ENCODE measurements at regions not wholly inside any gene's neighbourhood (a gene's known extent, or its start where the extent isn't known, plus 50 kb on each side); places are given as distances from the start of the nearest gene placed in this dataset.

DNA sequence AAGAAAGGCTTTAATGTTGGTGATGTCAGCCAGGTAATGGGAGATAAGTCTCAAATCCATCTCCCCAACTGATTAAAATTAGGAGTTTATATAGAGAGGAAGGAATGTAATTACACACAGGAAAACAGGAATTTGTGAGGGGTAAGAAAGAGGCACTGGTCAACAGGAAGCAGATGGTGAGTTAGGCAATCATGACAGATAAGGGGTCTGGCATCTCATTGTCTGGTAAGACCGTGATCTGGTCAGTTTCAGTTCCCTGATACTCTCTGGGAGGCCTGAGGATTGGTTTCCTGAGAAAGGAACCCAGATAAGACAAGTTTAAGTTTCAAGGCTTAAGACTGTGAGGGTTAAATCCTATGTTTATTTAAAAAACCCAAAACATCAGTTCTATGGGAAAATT lies 414.7 kb upstream of the ARRDC4 start:
- no peak overlapping the region for H3K27ac ChIP-seq
- no peaks in the 10 kb centered on the region for H3K9me3 ChIP-seq
- H3K4me1 ChIP-seq (ENCODE audit: control insufficient read depth in 1 of 2, insufficient read depth in 1 of 2, low read depth in 1 of 2, low read length in 1 of 2), result no peaks in the 10 kb centered on the region
- no peak overlapping the region for H3K4me3 ChIP-seq (ENCODE audit: low read depth in 1 of 2, low read length in 1 of 2)
- TF ChIP-seq, protein P1, sequence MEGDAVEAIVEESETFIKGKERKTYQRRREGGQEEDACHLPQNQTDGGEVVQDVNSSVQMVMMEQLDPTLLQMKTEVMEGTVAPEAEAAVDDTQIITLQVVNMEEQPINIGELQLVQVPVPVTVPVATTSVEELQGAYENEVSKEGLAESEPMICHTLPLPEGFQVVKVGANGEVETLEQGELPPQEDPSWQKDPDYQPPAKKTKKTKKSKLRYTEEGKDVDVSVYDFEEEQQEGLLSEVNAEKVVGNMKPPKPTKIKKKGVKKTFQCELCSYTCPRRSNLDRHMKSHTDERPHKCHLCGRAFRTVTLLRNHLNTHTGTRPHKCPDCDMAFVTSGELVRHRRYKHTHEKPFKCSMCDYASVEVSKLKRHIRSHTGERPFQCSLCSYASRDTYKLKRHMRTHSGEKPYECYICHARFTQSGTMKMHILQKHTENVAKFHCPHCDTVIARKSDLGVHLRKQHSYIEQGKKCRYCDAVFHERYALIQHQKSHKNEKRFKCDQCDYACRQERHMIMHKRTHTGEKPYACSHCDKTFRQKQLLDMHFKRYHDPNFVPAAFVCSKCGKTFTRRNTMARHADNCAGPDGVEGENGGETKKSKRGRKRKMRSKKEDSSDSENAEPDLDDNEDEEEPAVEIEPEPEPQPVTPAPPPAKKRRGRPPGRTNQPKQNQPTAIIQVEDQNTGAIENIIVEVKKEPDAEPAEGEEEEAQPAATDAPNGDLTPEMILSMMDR (IDR thresholded peaks at IDR 0.05), result no peak
- H3K36me3 ChIP-seq, result no peaks in the 10 kb centered on the region
- H3K27me3 ChIP-seq, result no peaks in the 10 kb centered on the region

DNA sequence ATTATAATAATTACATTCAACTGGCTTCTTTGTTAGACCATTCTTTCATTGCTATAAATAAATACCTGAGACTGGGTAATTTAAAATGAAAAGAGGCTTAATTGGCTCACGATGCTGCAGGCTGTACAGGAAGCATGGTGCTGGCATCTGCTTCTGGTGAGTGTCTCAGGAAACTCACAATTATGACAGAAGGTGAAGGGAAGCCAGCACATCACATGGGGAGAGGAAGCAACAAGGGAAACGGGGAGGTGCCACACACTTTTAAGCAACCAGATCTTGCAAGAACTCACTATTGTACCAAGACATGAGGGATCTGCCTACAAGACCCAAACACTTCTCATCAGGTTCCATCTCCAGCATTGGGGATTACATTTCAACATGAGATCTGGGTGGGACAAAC lies 413.1 kb upstream of the ARRDC4 start:
- Histone ChIP-seq H3K9me3 (no peaks in the 10 kb centered on the region), H3K4me1 (ENCODE audit: control insufficient read depth in 1 of 2, insufficient read depth in 1 of 2, low read depth in 1 of 2, low read length in 1 of 2) (no peaks in the 10 kb centered on the region), H3K27me3 (no peaks in the 10 kb centered on the region), H3K27ac (no peak overlapping the region), H3K4me3 (ENCODE audit: low read depth in 1 of 2, low read length in 1 of 2) (no peak overlapping the region), H3K36me3 (no peaks in the 10 kb centered on the region)
- TF ChIP-seq, protein P1 (IDR thresholded peaks at IDR 0.05), result no peak

DNA sequence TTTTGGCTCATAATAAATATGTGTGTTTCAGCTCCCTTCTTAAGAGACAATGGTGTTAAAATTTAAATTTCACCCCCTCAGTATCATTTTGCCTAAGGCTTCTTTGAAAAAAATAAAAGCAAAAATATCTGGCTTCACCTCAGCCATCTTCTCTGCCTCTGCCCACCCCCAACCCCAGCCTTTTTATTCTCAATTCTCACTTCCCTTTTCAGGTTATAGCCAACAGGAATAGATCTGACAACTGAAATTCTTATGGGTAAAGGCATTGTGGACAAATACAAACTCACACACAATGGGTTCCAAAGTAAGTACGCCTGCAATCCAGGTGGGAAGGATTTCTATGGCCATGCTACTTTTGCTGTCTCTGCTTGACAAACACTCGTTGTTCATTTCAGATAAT lies 399.0 kb upstream of the ARRDC4 start:
- Histone ChIP-seq H3K27me3 (no peaks in the 10 kb centered on the region), H3K27ac (no peak overlapping the region), H3K36me3 (no peaks in the 10 kb centered on the region), H3K4me1 (ENCODE audit: control insufficient read depth in 1 of 2, insufficient read depth in 1 of 2, low read depth in 1 of 2, low read length in 1 of 2) (no peaks in the 10 kb centered on the region), H3K9me3 (no peaks in the 10 kb centered on the region), H3K4me3 (ENCODE audit: low read depth in 1 of 2, low read length in 1 of 2) (no peak overlapping the region)
- TF ChIP-seq, protein P1 (IDR thresholded peaks at IDR 0.05), result no peak

DNA sequence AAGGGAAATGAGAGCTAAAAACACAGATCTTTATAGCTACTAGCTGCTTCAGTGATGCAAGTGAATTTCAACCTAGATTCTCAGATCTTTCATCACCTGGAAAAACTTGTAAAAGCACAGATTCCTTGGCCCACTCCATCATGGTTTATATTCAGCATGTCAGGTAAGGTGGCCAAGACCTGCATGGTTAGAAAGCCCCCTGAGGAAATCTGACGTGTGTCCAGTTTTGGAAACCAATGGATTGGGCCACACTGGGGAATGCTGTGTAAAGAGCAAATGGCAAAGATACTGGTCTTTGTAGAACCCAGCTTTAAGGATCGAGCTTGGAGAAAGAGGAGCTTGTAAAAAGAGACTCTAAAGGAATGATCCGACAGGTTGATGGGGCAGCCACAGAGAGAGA lies 397.0 kb upstream of the ARRDC4 start:
- H3K4me1 ChIP-seq (ENCODE audit: control insufficient read depth in 1 of 2, insufficient read depth in 1 of 2, low read depth in 1 of 2, low read length in 1 of 2), result no peaks in the 10 kb centered on the region
- H3K36me3 ChIP-seq, result no peaks in the 10 kb centered on the region
- TF ChIP-seq, protein P1 (IDR thresholded peaks at IDR 0.05), result no peak
- H3K27ac ChIP-seq, result no peak overlapping the region
- H3K4me3 ChIP-seq (ENCODE audit: low read depth in 1 of 2, low read length in 1 of 2), result no peak overlapping the region
- no peaks in the 10 kb centered on the region for H3K9me3 ChIP-seq
- no peaks in the 10 kb centered on the region for H3K27me3 ChIP-seq

DNA sequence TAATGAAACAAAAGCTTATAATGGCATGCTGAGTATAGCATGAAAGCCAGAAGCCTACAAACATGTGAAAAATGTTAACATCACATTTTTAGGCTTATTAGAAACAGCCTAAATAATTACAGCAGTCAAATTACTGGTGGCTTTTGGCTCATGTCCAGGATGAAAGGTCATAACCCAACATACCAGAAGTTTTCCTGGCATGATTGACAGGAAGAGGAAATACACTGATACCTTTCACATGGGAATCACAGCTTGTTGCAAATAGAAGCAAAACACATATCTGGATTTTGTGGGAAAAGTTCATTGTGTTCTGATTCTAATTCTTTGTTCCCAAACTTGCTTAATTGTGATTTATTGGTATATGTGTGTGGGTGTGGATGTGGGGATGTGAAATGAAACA lies 393.5 kb upstream of the ARRDC4 start:
- no peak overlapping the region for H3K4me3 ChIP-seq (ENCODE audit: low read depth in 1 of 2, low read length in 1 of 2)
- H3K36me3 ChIP-seq, result no peaks in the 10 kb centered on the region
- H3K4me1 ChIP-seq (ENCODE audit: control insufficient read depth in 1 of 2, insufficient read depth in 1 of 2, low read depth in 1 of 2, low read length in 1 of 2), result no peaks in the 10 kb centered on the region
- H3K27ac ChIP-seq, result no peak overlapping the region
- no peaks in the 10 kb centered on the region for H3K27me3 ChIP-seq
- TF ChIP-seq, protein P1 (IDR thresholded peaks at IDR 0.05), result no peak
- H3K9me3 ChIP-seq, result no peaks in the 10 kb centered on the region

DNA sequence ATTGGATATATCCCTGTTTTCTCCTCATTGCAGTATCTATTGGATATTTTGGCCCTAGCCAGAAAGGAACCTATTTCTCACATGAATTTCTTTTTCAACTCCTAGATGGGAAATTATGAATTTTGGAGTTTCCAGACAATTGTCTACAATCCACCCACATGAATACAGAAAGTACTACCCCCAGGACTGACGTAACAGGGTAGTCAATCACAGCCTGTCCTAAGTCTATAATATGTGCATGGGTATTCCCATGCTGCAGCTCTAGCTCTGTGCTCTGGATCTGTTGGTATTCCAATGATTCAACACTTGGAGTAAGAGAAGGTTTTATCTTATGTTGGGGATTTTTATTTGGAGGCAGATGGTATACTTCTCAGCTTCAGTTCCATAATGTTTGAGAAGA lies 393.1 kb upstream of the ARRDC4 start:
- TF ChIP-seq, protein P1 (IDR thresholded peaks at IDR 0.05), result no peak
- Histone ChIP-seq H3K4me3 (ENCODE audit: low read depth in 1 of 2, low read length in 1 of 2) (no peak overlapping the region), H3K36me3 (no peaks in the 10 kb centered on the region), H3K27me3 (no peaks in the 10 kb centered on the region), H3K27ac (no peak overlapping the region), H3K4me1 (ENCODE audit: control insufficient read depth in 1 of 2, insufficient read depth in 1 of 2, low read depth in 1 of 2, low read length in 1 of 2) (no peaks in the 10 kb centered on the region), H3K9me3 (no peaks in the 10 kb centered on the region)
